ENCODE measurements at regions not wholly inside any gene's neighbourhood (a gene's known extent, or its start where the extent isn't known, plus 50 kb on each side); places are given as distances from the start of the nearest gene placed in this dataset.

DNA sequence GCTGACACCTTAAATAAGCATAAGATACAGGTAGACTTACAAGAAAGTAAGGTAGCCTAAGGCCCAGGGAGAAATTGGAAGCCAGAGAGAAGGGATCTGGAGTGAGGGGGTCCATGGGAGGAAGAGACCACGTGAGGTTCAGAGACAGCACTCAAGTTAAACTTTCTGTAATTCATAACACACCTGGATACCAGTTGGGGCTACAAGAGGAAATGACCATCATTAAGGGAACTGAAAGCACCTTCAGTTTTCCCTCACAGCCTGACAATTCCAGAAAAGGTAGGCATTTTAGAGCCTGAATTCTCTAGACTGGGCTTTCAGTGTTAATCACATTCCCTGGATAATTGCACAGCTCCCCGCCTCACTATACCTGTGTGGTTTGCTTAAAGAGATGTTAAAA, 355.5 kb downstream of the FBXW7 start:
- TF ChIP-seq SIN3A (IDR thresholded peaks at IDR 0.05; ENCODE audit: borderline replicate concordance, insufficient read depth, low read length) = no peak

DNA sequence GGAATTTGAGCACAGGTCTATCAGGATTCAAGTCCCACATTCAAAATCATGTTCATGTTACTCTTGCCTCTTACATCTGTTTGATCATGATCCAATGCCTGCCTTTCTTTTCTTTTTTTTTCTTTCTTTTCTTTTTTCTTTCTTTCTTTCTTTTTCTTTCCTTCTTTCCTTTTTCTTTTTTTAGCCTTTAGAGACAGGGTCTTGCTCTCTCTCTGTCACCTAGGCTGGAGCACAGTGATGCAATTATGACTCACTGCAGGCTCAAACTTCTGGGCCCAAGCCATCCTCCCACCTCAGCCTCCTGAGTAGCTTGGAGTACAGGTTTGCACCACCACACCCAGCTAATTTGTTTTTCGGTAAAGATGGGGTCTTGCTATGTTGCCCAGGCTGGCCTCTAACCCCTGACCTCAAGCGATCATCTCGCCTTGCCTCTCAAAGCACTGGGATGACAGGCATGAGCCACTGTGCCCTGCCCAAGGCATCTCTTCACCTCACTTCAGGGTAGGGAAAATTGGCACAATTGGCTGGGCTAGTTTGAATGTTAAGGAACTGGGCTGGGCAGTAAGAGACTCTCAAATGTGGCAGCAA, 359.2 kb downstream of the FBXW7 start:
- TF ChIP-seq, protein P1, sequence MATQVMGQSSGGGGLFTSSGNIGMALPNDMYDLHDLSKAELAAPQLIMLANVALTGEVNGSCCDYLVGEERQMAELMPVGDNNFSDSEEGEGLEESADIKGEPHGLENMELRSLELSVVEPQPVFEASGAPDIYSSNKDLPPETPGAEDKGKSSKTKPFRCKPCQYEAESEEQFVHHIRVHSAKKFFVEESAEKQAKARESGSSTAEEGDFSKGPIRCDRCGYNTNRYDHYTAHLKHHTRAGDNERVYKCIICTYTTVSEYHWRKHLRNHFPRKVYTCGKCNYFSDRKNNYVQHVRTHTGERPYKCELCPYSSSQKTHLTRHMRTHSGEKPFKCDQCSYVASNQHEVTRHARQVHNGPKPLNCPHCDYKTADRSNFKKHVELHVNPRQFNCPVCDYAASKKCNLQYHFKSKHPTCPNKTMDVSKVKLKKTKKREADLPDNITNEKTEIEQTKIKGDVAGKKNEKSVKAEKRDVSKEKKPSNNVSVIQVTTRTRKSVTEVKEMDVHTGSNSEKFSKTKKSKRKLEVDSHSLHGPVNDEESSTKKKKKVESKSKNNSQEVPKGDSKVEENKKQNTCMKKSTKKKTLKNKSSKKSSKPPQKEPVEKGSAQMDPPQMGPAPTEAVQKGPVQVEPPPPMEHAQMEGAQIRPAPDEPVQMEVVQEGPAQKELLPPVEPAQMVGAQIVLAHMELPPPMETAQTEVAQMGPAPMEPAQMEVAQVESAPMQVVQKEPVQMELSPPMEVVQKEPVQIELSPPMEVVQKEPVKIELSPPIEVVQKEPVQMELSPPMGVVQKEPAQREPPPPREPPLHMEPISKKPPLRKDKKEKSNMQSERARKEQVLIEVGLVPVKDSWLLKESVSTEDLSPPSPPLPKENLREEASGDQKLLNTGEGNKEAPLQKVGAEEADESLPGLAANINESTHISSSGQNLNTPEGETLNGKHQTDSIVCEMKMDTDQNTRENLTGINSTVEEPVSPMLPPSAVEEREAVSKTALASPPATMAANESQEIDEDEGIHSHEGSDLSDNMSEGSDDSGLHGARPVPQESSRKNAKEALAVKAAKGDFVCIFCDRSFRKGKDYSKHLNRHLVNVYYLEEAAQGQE (IDR thresholded peaks at IDR 0.05; ENCODE audit: insufficient read depth in 1 of 2, low read depth in 2 of 2, low read length in 2 of 2) = no peak
- TF ChIP-seq SIN3A (IDR thresholded peaks at IDR 0.05; ENCODE audit: borderline replicate concordance, insufficient read depth, low read length) (no peak), FOXP2 (optimal IDR thresholded peaks at IDR 0.05; ENCODE audit: borderline replicate concordance, extremely low read depth, extremely low read length, insufficient read depth) (no peak), POLR2AphosphoS5 (IDR thresholded peaks at IDR 0.05; ENCODE audit: low read depth, low read length) (no peak), TAF1 (IDR thresholded peaks at IDR 0.05; ENCODE audit: borderline replicate concordance, insufficient read depth, low read length) (no peak)

DNA sequence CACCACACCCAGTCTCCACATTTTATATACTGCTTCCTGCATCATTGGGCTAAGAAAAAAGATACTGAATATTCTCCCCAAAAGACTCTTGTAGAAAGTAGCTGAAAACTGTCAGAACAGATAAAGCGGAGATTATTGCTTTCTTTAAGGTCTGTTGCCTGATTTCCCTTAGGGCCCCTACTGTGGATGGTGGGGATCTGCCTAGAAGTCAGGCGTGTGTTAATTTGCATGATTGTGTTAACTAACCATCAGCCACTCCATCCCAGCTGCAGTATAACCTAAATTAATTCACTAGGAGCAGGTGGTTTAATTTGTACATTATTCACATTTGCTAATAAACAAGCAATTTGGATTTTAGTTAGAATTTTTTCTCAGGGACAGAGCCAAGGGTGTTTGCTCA, 360.3 kb downstream of the FBXW7 start:
- TF ChIP-seq TAF1 (IDR thresholded peaks at IDR 0.05; ENCODE audit: borderline replicate concordance, insufficient read depth, low read length) (no peak), FOXP2 (optimal IDR thresholded peaks at IDR 0.05; ENCODE audit: borderline replicate concordance, extremely low read depth, extremely low read length, insufficient read depth) (no peak), SIN3A (IDR thresholded peaks at IDR 0.05; ENCODE audit: borderline replicate concordance, insufficient read depth, low read length) (no peak), POLR2AphosphoS5 (IDR thresholded peaks at IDR 0.05; ENCODE audit: low read depth, low read length) (no peak)
- TF ChIP-seq, protein P1 (IDR thresholded peaks at IDR 0.05; ENCODE audit: insufficient read depth in 1 of 2, low read depth in 2 of 2, low read length in 2 of 2) = no peak

DNA sequence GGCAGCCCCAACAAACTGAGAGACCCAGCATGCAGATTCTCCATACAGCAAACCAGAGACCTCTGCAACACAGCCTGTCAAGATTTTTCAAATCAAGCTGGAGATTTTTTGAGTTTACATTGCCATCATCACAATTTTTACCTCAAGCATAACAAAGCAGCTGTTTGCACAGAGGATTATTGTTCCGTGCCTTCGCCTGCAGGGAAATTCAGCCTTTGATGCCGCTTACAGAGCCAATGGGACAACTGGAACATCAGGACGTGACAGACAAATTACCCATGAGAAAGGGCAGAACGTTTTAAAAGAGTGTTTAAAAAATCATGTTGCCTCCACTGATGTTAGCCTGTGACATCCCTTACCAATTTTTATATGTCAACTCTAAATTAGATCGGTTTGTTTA, 363.7 kb downstream of the FBXW7 start:
- TF ChIP-seq TAF1 (IDR thresholded peaks at IDR 0.05; ENCODE audit: borderline replicate concordance, insufficient read depth, low read length) (no peak), POLR2AphosphoS5 (IDR thresholded peaks at IDR 0.05; ENCODE audit: low read depth, low read length) (no peak)

DNA sequence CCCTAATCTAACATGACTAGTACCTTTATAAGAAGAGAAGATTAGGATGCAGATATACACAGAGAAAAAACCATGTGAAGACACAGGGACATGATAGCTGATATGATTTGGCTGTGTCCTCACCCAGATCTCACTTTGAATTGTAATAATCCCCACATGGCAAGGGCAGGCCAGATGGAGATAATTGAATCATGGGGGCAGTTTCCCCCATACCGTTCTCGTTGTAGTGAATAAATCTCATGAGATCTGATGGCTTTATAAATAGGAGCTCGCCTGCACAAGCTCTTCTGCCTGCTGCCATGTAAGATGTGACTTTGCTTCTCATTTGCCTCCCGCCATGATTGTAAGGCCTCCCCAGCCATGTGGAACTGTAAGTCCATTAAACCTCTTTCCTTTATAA, 364.3 kb downstream of the FBXW7 start:
- TF ChIP-seq TAF1 (IDR thresholded peaks at IDR 0.05; ENCODE audit: borderline replicate concordance, insufficient read depth, low read length) (no peak), SIN3A (IDR thresholded peaks at IDR 0.05; ENCODE audit: borderline replicate concordance, insufficient read depth, low read length) (no peak), POLR2AphosphoS5 (IDR thresholded peaks at IDR 0.05; ENCODE audit: low read depth, low read length) (no peak), FOXP2 (optimal IDR thresholded peaks at IDR 0.05; ENCODE audit: borderline replicate concordance, extremely low read depth, extremely low read length, insufficient read depth) (no peak)
- TF ChIP-seq, protein P1 (IDR thresholded peaks at IDR 0.05; ENCODE audit: insufficient read depth in 1 of 2, low read depth in 2 of 2, low read length in 2 of 2) = no peak

DNA sequence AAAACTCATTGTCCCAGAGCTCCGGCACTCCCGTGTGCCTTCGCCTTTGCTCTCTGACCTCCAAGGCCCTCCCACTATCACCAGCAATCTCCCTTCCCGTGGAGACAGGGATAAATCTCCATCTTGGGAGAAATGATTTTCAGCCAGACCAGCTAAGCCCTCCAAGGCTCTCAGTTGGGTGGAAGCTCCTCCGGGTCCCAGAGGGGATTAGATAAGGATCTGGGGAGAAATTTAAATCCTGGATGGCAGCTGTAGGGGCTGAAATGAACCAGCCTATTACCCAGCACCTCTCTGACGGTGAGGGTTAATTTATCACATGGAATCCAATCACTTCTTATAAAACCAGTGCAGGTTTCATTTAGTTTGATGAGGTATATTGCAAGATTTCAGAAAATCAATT, 366.2 kb downstream of the FBXW7 start:
- TF ChIP-seq FOXP2 (optimal IDR thresholded peaks at IDR 0.05; ENCODE audit: borderline replicate concordance, extremely low read depth, extremely low read length, insufficient read depth) (no peak), SIN3A (IDR thresholded peaks at IDR 0.05; ENCODE audit: borderline replicate concordance, insufficient read depth, low read length) (no peak), POLR2AphosphoS5 (IDR thresholded peaks at IDR 0.05; ENCODE audit: low read depth, low read length) (no peak), TAF1 (IDR thresholded peaks at IDR 0.05; ENCODE audit: borderline replicate concordance, insufficient read depth, low read length) (no peak)
- TF ChIP-seq, protein P1 (IDR thresholded peaks at IDR 0.05; ENCODE audit: insufficient read depth in 1 of 2, low read depth in 2 of 2, low read length in 2 of 2) = no peak

Measured in PFSK-1 (cell line).